ENCODE measurements at regions not wholly inside any gene's neighbourhood (a gene's known extent, or its start where the extent isn't known, plus 50 kb on each side); places are given as distances from the start of the nearest gene placed in this dataset.

GRCh38 chr10:44238212-44238611 lies 146.7 kb downstream of the CXCL12 start:
- no peak for ATAC-seq
- no peak for DNase-seq (ENCODE audit: low read depth in 1 of 2, low spot score in 1 of 2)
- H3K4me1 ChIP-seq: no peaks in the 10 kb centered on the region
- H3K4me3 ChIP-seq: no peak overlapping the region
- no peak for TF ChIP-seq TFCP2L1 (CRISPR knock-in tag; IDR thresholded peaks at IDR 0.05)
- no peak for TF ChIP-seq ZFP36 (IDR thresholded peaks at IDR 0.05; ENCODE audit: borderline replicate concordance, partially characterized antibody)
- no peak for TF ChIP-seq ESRRA (IDR thresholded peaks at IDR 0.05; ENCODE audit: borderline replicate concordance, low read length)
- TF ChIP-seq BCL3 (IDR thresholded peaks at IDR 0.05): no peak
- no peak for TF ChIP-seq HMGXB4 (CRISPR knock-in tag; IDR thresholded peaks at IDR 0.05; ENCODE audit: borderline replicate concordance)
- no peak for TF ChIP-seq MAX (IDR thresholded peaks at IDR 0.05)
- no peak for TF ChIP-seq GATA3 (IDR thresholded peaks at IDR 0.05; ENCODE audit: borderline replicate concordance)
- no peak for TF ChIP-seq HOXA7 (CRISPR knock-in tag; IDR thresholded peaks at IDR 0.05)
- TF ChIP-seq CHD4 (IDR thresholded peaks at IDR 0.05; ENCODE audit: borderline replicate concordance): no peak
- TF ChIP-seq HOXB13 (CRISPR knock-in tag; IDR thresholded peaks at IDR 0.05; ENCODE audit: low read depth): no peak
- TF ChIP-seq CTCF (IDR thresholded peaks at IDR 0.05): no peak
- no peak for TF ChIP-seq KDM5A (IDR thresholded peaks at IDR 0.05)
- TF ChIP-seq FOSB (CRISPR knock-in tag; IDR thresholded peaks at IDR 0.05): no peak
- no peak for TF ChIP-seq CEBPB (IDR thresholded peaks at IDR 0.05)
- TF ChIP-seq JUN (IDR thresholded peaks at IDR 0.05): no peak
- WGBS (ENCODE audit: missing lambda C conversion rate): 0% methylated on average over 3 of the region's 3 CpGs
- POLR2A ChIA-PET: no interaction called here
- no peak overlapping the region for H3K4me2 ChIP-seq
- H3K27ac ChIP-seq: no peak overlapping the region
- no peaks in the 10 kb centered on the region; the same call in 2 of the 3 replicates for H3K9me3 ChIP-seq
- no peak for FAIRE-seq
- CTCF ChIA-PET: no interaction called here

GRCh38 chr10:44237364-44238049 lies 147.4 kb downstream of the CXCL12 start:
- CTCF ChIA-PET: no interaction called here
- ATAC-seq (no peak), DNase-seq (ENCODE audit: low read depth in 1 of 2, low spot score in 1 of 2) (no peak), FAIRE-seq (no peak)
- POLR2A ChIA-PET: no interaction called here
- 13% methylated on average over 1 of the region's 1 CpG for WGBS (ENCODE audit: missing lambda C conversion rate)
- no peaks in the 10 kb centered on the region; the same call in 2 of the 3 replicates for H3K9me3 ChIP-seq
- no peak overlapping the region for H3K27ac ChIP-seq
- no peak overlapping the region for H3K4me3 ChIP-seq
- H3K4me2 ChIP-seq: no peak overlapping the region
- no peaks in the 10 kb centered on the region for H3K4me1 ChIP-seq
- TF ChIP-seq ELK1 (IDR thresholded peaks at IDR 0.05; ENCODE audit: low read depth, low read length) (no peak), SMC3 (IDR thresholded peaks at IDR 0.05) (no peak), HOXB5 (CRISPR knock-in tag; IDR thresholded peaks at IDR 0.05) (no peak), CBX2 (IDR thresholded peaks at IDR 0.05; ENCODE audit: borderline replicate concordance, low read depth) (no peak), KDM5A (IDR thresholded peaks at IDR 0.05) (no peak), RAD21 (conservative IDR thresholded peaks at IDR 0.05 in 1 of 2, IDR thresholded peaks at IDR 0.05 in 1 of 2) (no peak), NR3C1 (IDR thresholded peaks at IDR 0.05) (no peak), REST (IDR thresholded peaks at IDR 0.05) (no peak), PBX3 (IDR thresholded peaks at IDR 0.05) (no peak), RARB (CRISPR knock-in tag; IDR thresholded peaks at IDR 0.05) (no peak)
